Testis (tissue), 2 donors: ENCODE measurements at regions not wholly inside any gene's neighbourhood (a gene's known extent, or its start where the extent isn't known, plus 50 kb on each side); places are given as distances from the start of the nearest gene placed in this dataset.

Experiments
- DNase-seq: peaks from one replicate; pipeline ENCODE4 v3.0.0-alpha.2; 2019
- H3K27ac ChIP-seq, 2 donors: fragments of 200-600 bp; sonication (generic); one replicate each; pipeline ENCODE4 v1.5.1; 2019
- H3K27me3 ChIP-seq: fragments of 200-600 bp; sonication (generic); one replicate; pipeline ENCODE4 v1.5.1; 2019
- H3K36me3 ChIP-seq: fragments of 200-600 bp; sonication (generic); one replicate; pipeline ENCODE4 v1.5.1; 2017; ENCODE audit warnings: low read depth; ENCODE audit errors: missing control alignments
- H3K4me1 ChIP-seq: fragments of 200-600 bp; sonication (generic); one replicate; pipeline ENCODE4 v1.5.1; 2019
- H3K4me3 ChIP-seq, 2 donors: fragments of 200-600 bp; sonication (generic); one replicate each; pipeline ENCODE4 v1.5.1; 2017 to 2019
- H3K9me3 ChIP-seq: fragments of 200-600 bp; sonication (generic); one replicate; pipeline ENCODE4 v1.5.1; 2017
- POLR2A ChIP-seq: fragments of 450-650 bp; IDR thresholded peaks from one replicate; pipeline ENCODE4 v1.6.1; 2017; ENCODE audit warnings: antibody characterized with exemption, mild to moderate bottlenecking, moderate library complexity
- WGBS, 2 donors: methylation state at CpG; one replicate each; pipeline ENCODE4 v1.1.5; 2018; 5-methylcytosine and 5-hydroxymethylcytosine counted together
- intact Hi-C: fragments of 100-400 bp; cut with DNase I; formaldehyde crosslinking; loops from one replicate; pipeline ENCODE4 v1.15.1; 2023; ENCODE audit warnings: low total_unique reads
- TF ChIP-seq, protein P1 (sequence below), 3 experiments: fragments of 450-650 bp in 2 of 3; fragments of 200-600 bp in 1 of 3; sonication (generic) in 1 of 3; IDR thresholded peaks; one replicate each; pipeline ENCODE4 v1.5.1; 2016 to 2019; ENCODE audit warnings: antibody characterized with exemption in 3 of 3, mild to moderate bottlenecking in 2 of 3, moderate library complexity in 1 of 3

DNA sequence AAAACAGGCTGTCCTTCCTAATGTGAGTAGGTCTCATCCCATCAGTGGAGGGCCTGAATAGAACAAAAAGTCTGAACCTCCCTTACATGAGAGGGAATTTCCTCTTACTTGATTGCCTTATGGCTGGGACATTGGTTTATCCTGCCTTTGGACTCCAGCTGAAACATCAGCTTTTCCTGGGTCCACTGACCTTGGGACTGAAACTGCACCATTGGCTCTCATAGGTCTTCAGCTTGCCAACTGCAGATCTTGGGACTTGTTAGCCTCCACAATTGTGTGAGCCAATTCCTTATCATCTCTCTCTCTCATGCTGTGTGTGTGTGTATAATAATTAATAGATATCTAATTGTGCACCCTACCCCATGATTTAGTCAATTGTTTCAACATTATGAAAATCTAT is 375.3 kb upstream of the DDI1 start:
- no peak for DNase-seq
- intact Hi-C loops, result no loop called here
- H3K4me3 ChIP-seq, result no peak overlapping the region
- H3K4me1 ChIP-seq, result no peaks in the 10 kb centered on the region
- no peaks in the 10 kb centered on the region for H3K27me3 ChIP-seq
- no peaks in the 10 kb centered on the region for H3K9me3 ChIP-seq
- H3K36me3 ChIP-seq, result no peaks in the 10 kb centered on the region
- TF ChIP-seq, protein P1, sequence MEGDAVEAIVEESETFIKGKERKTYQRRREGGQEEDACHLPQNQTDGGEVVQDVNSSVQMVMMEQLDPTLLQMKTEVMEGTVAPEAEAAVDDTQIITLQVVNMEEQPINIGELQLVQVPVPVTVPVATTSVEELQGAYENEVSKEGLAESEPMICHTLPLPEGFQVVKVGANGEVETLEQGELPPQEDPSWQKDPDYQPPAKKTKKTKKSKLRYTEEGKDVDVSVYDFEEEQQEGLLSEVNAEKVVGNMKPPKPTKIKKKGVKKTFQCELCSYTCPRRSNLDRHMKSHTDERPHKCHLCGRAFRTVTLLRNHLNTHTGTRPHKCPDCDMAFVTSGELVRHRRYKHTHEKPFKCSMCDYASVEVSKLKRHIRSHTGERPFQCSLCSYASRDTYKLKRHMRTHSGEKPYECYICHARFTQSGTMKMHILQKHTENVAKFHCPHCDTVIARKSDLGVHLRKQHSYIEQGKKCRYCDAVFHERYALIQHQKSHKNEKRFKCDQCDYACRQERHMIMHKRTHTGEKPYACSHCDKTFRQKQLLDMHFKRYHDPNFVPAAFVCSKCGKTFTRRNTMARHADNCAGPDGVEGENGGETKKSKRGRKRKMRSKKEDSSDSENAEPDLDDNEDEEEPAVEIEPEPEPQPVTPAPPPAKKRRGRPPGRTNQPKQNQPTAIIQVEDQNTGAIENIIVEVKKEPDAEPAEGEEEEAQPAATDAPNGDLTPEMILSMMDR (IDR thresholded peaks at IDR 0.05), result no peak
- no peak for TF ChIP-seq POLR2A
- no peak overlapping the region for H3K27ac ChIP-seq

DNA sequence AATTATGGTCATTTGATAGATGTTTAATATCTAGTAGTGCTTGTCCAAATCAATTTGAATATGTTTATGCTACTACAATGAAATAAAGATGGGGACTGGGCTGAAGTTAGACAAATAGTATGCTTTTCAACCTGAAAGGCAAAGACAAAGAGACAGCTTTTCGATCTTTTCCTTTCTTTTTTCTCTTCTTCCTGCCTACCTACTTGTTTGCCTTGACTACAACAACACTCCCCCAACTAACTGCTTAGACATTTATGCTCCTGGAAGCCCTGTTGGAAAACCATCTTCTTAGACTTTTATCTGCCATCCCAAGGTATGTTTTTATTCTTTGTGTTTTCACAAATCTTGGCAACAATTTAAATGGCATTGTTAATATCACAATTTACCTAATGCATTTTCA is 374.4 kb upstream of the DDI1 start:
- Histone ChIP-seq H3K4me1 (no peaks in the 10 kb centered on the region), H3K4me3 (no peak overlapping the region), H3K27me3 (no peaks in the 10 kb centered on the region), H3K27ac (no peak overlapping the region), H3K36me3 (no peaks in the 10 kb centered on the region), H3K9me3 (no peaks in the 10 kb centered on the region)
- 0 to 38% methylated on average over 1 of the region's 1 CpG for WGBS, 2 donors
- intact Hi-C loops, result no loop called here
- DNase-seq, result no peak
- TF ChIP-seq, protein P1 (IDR thresholded peaks at IDR 0.05), result no peak
- no peak for TF ChIP-seq POLR2A

DNA sequence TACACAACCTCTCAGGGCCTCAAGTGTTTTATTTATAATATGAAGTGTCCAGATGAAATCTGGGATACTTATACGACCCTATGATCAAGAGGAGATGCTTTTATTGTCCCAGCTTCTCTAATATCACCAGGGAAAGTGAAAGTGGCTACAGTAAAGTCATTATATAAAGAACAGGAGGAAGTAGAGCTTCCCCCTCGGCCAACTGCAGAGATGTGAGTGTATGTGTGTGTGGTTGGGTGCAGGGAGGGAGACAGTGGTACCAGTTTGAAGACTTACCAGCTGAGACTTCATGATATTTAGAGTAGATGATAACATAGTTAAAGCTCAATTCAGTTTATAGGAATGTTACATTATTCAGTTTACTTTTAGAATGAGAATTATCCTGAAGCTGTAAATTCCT is 373.6 kb upstream of the DDI1 start:
- no peak for DNase-seq
- TF ChIP-seq POLR2A, result no peak
- TF ChIP-seq, protein P1 (IDR thresholded peaks at IDR 0.05), result no peak
- Histone ChIP-seq H3K9me3 (no peaks in the 10 kb centered on the region), H3K4me1 (no peaks in the 10 kb centered on the region), H3K27ac (no peak overlapping the region), H3K27me3 (no peaks in the 10 kb centered on the region), H3K4me3 (no peak overlapping the region), H3K36me3 (no peaks in the 10 kb centered on the region)
- WGBS, 2 donors, result 36 to 54% methylated on average over 2 of the region's 2 CpGs
- intact Hi-C loops, result no loop called here

DNA sequence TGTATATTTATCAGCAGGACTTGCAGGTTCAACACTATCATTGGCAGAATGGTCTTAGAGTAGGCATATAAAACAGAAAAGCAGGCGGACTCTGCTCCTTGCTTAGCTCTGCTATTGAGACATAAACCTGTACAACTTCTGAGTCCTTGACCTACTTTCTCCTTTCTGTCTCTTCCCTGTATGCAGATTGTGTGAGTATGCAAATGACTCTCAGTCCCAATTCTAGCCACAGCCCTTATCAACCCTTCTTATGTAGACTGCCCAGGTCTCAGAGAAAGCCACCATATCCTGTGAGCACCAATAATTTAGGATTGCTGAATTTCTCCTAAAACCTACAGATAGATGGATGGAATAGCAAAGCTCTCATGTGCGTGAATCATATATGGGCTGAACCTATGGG is 367.6 kb upstream of the DDI1 start:
- H3K27me3 ChIP-seq, result no peaks in the 10 kb centered on the region
- intact Hi-C loops, result no loop called here
- H3K36me3 ChIP-seq, result no peaks in the 10 kb centered on the region
- TF ChIP-seq, protein P1 (IDR thresholded peaks at IDR 0.05), result no peak
- TF ChIP-seq POLR2A, result no peak
- no peak overlapping the region for H3K27ac ChIP-seq
- no peak for DNase-seq
- no peaks in the 10 kb centered on the region for H3K9me3 ChIP-seq
- WGBS, 2 donors, result 85 to 96% methylated on average over 2 of the region's 2 CpGs
- H3K4me3 ChIP-seq, result no peak overlapping the region
- no peaks in the 10 kb centered on the region for H3K4me1 ChIP-seq

DNA sequence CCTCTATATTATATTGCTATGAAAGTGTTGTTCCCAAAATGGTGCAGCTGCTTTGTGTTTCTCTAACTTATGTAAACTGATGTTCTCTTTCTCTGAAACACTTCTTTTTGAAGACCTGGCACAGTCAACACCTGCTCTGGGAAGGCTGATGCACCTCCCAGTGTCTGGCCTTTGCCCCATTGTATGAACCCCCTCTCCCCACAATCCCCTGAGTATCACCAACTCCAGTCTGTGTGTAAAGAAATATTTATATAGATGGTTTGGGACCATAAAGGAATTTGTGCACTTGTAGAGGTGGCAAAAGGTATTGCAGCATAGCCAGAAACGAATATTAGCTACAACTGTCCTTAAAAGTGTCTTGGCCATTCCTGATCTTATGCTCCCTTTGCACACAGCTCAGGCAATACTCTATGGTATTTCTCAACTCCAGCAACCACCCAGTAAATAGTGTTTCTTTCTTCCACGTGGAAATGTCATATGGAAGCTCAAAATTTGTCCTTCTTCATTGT is 365.2 kb upstream of the DDI1 start:
- intact Hi-C loops, result no loop called here
- no peaks in the 10 kb centered on the region for H3K9me3 ChIP-seq
- 45 to 62% methylated on average over 2 of the region's 2 CpGs for WGBS, 2 donors
- no peak for DNase-seq
- no peak overlapping the region for H3K27ac ChIP-seq
- H3K36me3 ChIP-seq, result no peaks in the 10 kb centered on the region
- no peak overlapping the region for H3K4me3 ChIP-seq
- no peak for TF ChIP-seq POLR2A
- TF ChIP-seq, protein P1 (IDR thresholded peaks at IDR 0.05), result peak in 1 of 3 experiments; percentile 17
- no peaks in the 10 kb centered on the region for H3K27me3 ChIP-seq
- no peaks in the 10 kb centered on the region for H3K4me1 ChIP-seq
